ENCODE measurements at regions not wholly inside any gene's neighbourhood (a gene's known extent, or its start where the extent isn't known, plus 50 kb on each side); places are given as distances from the start of the nearest gene placed in this dataset.
"Not testable (repeated sequence)": the region's sequence is repeated elsewhere in the genome, so short reads cannot be mapped to it uniquely, and the experiment has no call there.

DNA sequence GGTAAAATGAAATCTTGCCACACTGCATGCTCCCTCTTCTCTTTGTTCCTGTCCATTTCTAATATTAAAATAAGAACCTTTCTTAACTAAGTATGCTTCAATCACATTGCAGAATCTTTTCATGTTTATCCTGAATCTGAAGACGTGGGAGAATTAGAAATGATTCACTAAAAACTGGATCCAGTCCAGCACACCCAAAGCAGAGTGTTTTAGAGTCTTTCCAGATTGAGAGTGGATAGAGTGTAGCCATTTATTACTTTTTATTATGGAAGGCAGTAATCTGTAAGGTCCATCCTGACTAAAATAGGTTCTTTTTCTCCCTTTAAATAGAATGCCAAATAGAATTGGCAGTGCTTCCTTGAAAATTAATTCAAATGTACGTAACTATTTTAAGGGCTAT, 453.5 kb downstream of the TDRD3 start:
- no peaks in the 10 kb centered on the region for H3K9me3 ChIP-seq (ENCODE audit: control insufficient read depth, low read length)
- no peak for ATAC-seq
- H3K27me3 ChIP-seq (ENCODE audit: control insufficient read depth, insufficient read depth): no peaks in the 10 kb centered on the region
- H3K27ac ChIP-seq (ENCODE audit: low read length): no peak overlapping the region
- intact Hi-C loops (cut with DNase I): no loop called here
- DNase-seq: no peak
- no peak overlapping the region for H3K4me3 ChIP-seq (ENCODE audit: low read length)
- WGBS: 47% methylated on average over 2 of the region's 2 CpGs
- H3K4me1 ChIP-seq (ENCODE audit: control insufficient read depth, insufficient read depth, low read length): no peaks in the 10 kb centered on the region

- no peaks in the 10 kb centered on the region for H3K27me3 ChIP-seq (ENCODE audit: control insufficient read depth, insufficient read depth)
- H3K9me3 ChIP-seq (ENCODE audit: control insufficient read depth, low read length): no peaks in the 10 kb centered on the region
- DNase-seq: no peak
- no peak overlapping the region for H3K27ac ChIP-seq (ENCODE audit: low read length)
- intact Hi-C loops (cut with DNase I): no loop called here
- 72% methylated on average over 3 of the region's 3 CpGs for WGBS
- H3K4me1 ChIP-seq (ENCODE audit: control insufficient read depth, insufficient read depth, low read length): no peaks in the 10 kb centered on the region
- ATAC-seq: no peak
- no peak overlapping the region for H3K4me3 ChIP-seq (ENCODE audit: low read length)
Observed at GRCh38 chr13:60838581-60838980, 441.6 kb downstream of the TDRD3 start.

DNA sequence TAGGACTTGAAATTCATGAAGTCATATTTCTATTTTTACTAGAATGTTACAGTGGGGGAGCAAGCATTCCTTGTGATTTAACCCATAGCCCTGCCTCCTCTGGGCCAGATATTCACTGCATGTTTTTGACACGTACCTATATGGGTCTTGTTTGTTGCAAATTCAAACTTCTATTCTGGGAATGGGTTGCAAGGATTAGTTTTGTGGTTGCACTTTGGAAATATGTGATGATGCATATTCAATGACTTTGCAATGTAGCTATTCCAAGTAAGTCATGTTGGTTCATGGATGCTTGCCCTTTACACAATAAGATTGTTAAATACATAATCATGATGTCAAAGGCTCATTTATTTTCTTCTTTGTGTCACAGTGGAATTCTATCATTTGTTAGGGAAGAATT, 440.8 kb downstream of the TDRD3 start:
- no peak for DNase-seq
- Histone ChIP-seq H3K27ac (ENCODE audit: low read length) (no peak overlapping the region), H3K4me3 (ENCODE audit: low read length) (no peak overlapping the region), H3K9me3 (ENCODE audit: control insufficient read depth, low read length) (no peaks in the 10 kb centered on the region), H3K4me1 (ENCODE audit: control insufficient read depth, insufficient read depth, low read length) (no peaks in the 10 kb centered on the region), H3K27me3 (ENCODE audit: control insufficient read depth, insufficient read depth) (no peaks in the 10 kb centered on the region)
- intact Hi-C loops (cut with DNase I): no loop called here
- 53% methylated on average over 1 of the region's 1 CpG for WGBS
- ATAC-seq: no peak

DNA sequence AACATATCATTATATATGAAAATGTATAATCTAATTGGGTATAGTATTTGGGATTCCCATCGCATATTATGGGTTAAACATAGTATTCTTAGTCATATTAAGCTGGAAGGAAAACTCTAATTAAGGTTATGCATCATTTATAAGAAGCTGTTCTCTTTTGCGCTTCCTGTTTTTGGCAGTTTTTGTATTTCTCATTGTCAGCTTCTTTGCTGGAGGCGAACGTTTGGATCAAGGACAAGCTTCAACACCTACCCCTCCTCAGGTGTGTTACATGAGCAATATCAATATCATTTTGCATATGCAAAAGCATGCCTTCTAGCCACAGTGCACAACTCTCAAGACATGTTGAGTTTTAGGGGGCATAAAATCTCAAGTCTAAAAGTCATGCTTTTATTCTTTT, 439.8 kb downstream of the TDRD3 start:
- Histone ChIP-seq H3K27me3 (ENCODE audit: control insufficient read depth, insufficient read depth) (no peaks in the 10 kb centered on the region), H3K4me1 (ENCODE audit: control insufficient read depth, insufficient read depth, low read length) (no peaks in the 10 kb centered on the region), H3K27ac (ENCODE audit: low read length) (no peak overlapping the region), H3K9me3 (ENCODE audit: control insufficient read depth, low read length) (no peaks in the 10 kb centered on the region), H3K4me3 (ENCODE audit: low read length) (no peak overlapping the region)
- intact Hi-C loops (cut with DNase I): no loop called here
- WGBS: 80% methylated on average over 4 of the region's 4 CpGs
- ATAC-seq: no peak
- no peak for DNase-seq

DNA sequence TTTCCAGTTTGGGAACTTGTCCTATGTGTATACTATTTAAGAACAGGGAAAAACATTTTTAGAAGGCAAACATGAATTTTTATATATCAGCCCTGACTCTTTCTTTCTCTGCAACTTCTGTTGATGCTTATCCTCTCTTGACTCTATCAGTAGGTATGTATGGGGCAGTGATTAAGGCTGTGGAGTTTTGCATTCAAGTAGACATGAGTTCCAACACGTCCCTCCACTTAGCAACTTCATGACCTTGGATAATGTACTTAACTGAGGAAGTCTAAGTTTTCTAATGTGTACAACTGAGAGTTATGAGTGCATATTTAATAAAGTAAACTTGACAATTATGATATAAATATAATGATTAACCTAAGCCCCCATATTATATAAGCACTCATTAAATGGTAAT, 414.6 kb downstream of the TDRD3 start:
- no peak for ATAC-seq
- Histone ChIP-seq H3K27me3 (ENCODE audit: control insufficient read depth, insufficient read depth) (no peaks in the 10 kb centered on the region), H3K4me1 (ENCODE audit: control insufficient read depth, insufficient read depth, low read length) (no peaks in the 10 kb centered on the region), H3K9me3 (ENCODE audit: control insufficient read depth, low read length) (no peaks in the 10 kb centered on the region), H3K27ac (ENCODE audit: low read length) (no peak overlapping the region), H3K4me3 (ENCODE audit: low read length) (no peak overlapping the region)
- no peak for DNase-seq
- intact Hi-C loops (cut with DNase I): no loop called here
- WGBS: 62% methylated on average over 1 of the region's 1 CpG

GRCh38 chr13:60805640-60806039, 408.6 kb downstream of the TDRD3 start:
- H3K4me3 ChIP-seq (ENCODE audit: low read length); H3K27ac ChIP-seq (ENCODE audit: low read length); DNase-seq; H3K9me3 ChIP-seq (ENCODE audit: control insufficient read depth, low read length); H3K27me3 ChIP-seq (ENCODE audit: control insufficient read depth, insufficient read depth); H3K4me1 ChIP-seq (ENCODE audit: control insufficient read depth, insufficient read depth, low read length); ATAC-seq; intact Hi-C loops (cut with DNase I): not testable (repeated sequence)
- 94% methylated on average over 13 of the region's 13 CpGs for WGBS

GRCh38 chr13:60798503-60798902, 401.5 kb downstream of the TDRD3 start:
- Histone ChIP-seq H3K27me3 (ENCODE audit: control insufficient read depth, insufficient read depth) (no peaks in the 10 kb centered on the region), H3K9me3 (ENCODE audit: control insufficient read depth, low read length) (no peaks in the 10 kb centered on the region), H3K27ac (ENCODE audit: low read length) (no peak overlapping the region), H3K4me1 (ENCODE audit: control insufficient read depth, insufficient read depth, low read length) (no peaks in the 10 kb centered on the region), H3K4me3 (ENCODE audit: low read length) (no peak overlapping the region)
- intact Hi-C loops (cut with DNase I): no loop called here
- WGBS: 71% methylated on average over 4 of the region's 4 CpGs
- DNase-seq (no peak), ATAC-seq (no peak)

- no peaks in the 10 kb centered on the region for H3K9me3 ChIP-seq (ENCODE audit: control insufficient read depth, low read length)
- ATAC-seq: no peak
- intact Hi-C loops (cut with DNase I): no loop called here
- H3K27ac ChIP-seq (ENCODE audit: low read length): no peak overlapping the region
- no peaks in the 10 kb centered on the region for H3K27me3 ChIP-seq (ENCODE audit: control insufficient read depth, insufficient read depth)
- H3K4me3 ChIP-seq (ENCODE audit: low read length): no peak overlapping the region
- no peak for DNase-seq
- WGBS: 81% methylated on average over 2 of the region's 2 CpGs
- no peaks in the 10 kb centered on the region for H3K4me1 ChIP-seq (ENCODE audit: control insufficient read depth, insufficient read depth, low read length)
Observed at GRCh38 chr13:60797112-60797511, 400.1 kb downstream of the TDRD3 start.

DNA sequence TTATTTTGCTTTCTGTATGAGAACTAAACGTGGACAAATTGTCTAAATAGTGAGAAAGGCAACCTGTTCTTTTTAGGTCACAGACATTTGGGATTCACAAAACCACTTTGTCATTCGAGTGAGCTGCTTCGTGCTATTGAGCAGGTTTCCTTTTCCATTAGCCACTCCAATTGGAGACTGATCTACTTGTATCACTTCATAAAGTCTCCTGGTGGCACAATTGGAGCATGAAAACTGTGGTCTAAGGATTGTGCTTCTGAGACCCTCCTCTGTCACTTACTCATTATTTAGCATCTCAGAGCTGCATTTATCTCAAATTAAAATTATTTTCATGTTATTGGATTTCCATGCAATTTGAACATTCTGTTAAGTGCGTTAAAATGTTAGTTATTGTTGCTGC, 397.7 kb downstream of the TDRD3 start:
- Histone ChIP-seq H3K4me1 (ENCODE audit: control insufficient read depth, insufficient read depth, low read length) (peaks cover 2% of the 10 kb centered on the region), H3K9me3 (ENCODE audit: control insufficient read depth, low read length) (no peaks in the 10 kb centered on the region), H3K27me3 (ENCODE audit: control insufficient read depth, insufficient read depth) (no peaks in the 10 kb centered on the region), H3K27ac (ENCODE audit: low read length) (no peak overlapping the region), H3K4me3 (ENCODE audit: low read length) (no peak overlapping the region)
- intact Hi-C loops (cut with DNase I): no loop called here
- 70% methylated on average over 4 of the region's 4 CpGs for WGBS
- ATAC-seq: no peak
- no peak for DNase-seq

DNA sequence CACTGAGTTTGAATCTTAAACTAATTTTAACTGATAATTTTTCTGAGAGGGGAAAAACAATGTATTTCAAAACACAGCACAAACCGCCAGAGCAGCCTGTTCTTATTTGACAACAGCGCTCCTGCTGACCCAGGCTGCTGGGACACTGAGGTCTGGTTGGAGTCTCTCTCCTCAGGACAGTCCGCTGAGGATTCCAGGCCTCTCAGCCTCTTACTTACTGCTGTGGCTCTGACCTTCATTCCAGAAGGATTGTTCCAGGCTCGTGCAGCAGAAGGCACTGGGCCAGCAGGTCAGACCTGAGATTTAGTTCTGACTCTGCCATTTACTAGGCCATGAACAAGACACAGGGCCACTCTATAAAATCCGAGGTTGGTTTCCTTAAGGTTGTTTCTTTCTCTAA, 393.6 kb downstream of the TDRD3 start:
- WGBS: 75% methylated on average over 5 of the region's 5 CpGs

GRCh38 chr13:60788156-60788829, 391.3 kb downstream of the TDRD3 start:
- Histone ChIP-seq H3K27ac (ENCODE audit: low read length) (no peak overlapping the region), H3K9me3 (ENCODE audit: control insufficient read depth, low read length) (no peaks in the 10 kb centered on the region), H3K27me3 (ENCODE audit: control insufficient read depth, insufficient read depth) (no peaks in the 10 kb centered on the region), H3K4me1 (ENCODE audit: control insufficient read depth, insufficient read depth, low read length) (peaks cover 2% of the 10 kb centered on the region), H3K4me3 (ENCODE audit: low read length) (no peak overlapping the region)
- DNase-seq (peak; percentile 38 to 72 (median 50)), ATAC-seq (peak; percentile 69 to 81)
- intact Hi-C loops (cut with DNase I): no loop called here
- WGBS: 45% methylated on average over 3 of the region's 3 CpGs

More for the DNA sequence above, 393.6 kb downstream of the TDRD3 start:
- peaks cover 2% of the 10 kb centered on the region for H3K4me1 ChIP-seq (ENCODE audit: control insufficient read depth, insufficient read depth, low read length)
- H3K4me3 ChIP-seq (ENCODE audit: low read length): no peak overlapping the region
- no peaks in the 10 kb centered on the region for H3K27me3 ChIP-seq (ENCODE audit: control insufficient read depth, insufficient read depth)
- H3K27ac ChIP-seq (ENCODE audit: low read length): no peak overlapping the region
- intact Hi-C loops (cut with DNase I): no loop called here
- ATAC-seq (no peak), DNase-seq (peak in 2 of 3 donors; percentile 32 to 39)
- no peaks in the 10 kb centered on the region for H3K9me3 ChIP-seq (ENCODE audit: control insufficient read depth, low read length)

- intact Hi-C loops (cut with DNase I): no loop called here
- peaks cover 2% of the 10 kb centered on the region for H3K4me1 ChIP-seq (ENCODE audit: control insufficient read depth, insufficient read depth, low read length)
- no peak overlapping the region for H3K4me3 ChIP-seq (ENCODE audit: low read length)
- no peak for DNase-seq
- H3K27me3 ChIP-seq (ENCODE audit: control insufficient read depth, insufficient read depth): no peaks in the 10 kb centered on the region
- no peak overlapping the region for H3K27ac ChIP-seq (ENCODE audit: low read length)
- no peaks in the 10 kb centered on the region for H3K9me3 ChIP-seq (ENCODE audit: control insufficient read depth, low read length)
- ATAC-seq: peak in 1 of 2 donors; percentile 35
Observed at GRCh38 chr13:60787083-60787482, 390.1 kb downstream of the TDRD3 start.
